Activated T-cell treated with anti-CD3 and anti-CD28 coated beads for 48 hours (primary cell): ENCODE measurements at regions not wholly inside any gene's neighbourhood (a gene's known extent, or its start where the extent isn't known, plus 50 kb on each side); places are given as distances from the start of the nearest gene placed in this dataset.

ENCODE experiments used
- DNase-seq: peaks from one replicate; pipeline ENCODE4 v3.0.0-alpha.2; 2020; ENCODE audit warnings: low read depth

DNA sequence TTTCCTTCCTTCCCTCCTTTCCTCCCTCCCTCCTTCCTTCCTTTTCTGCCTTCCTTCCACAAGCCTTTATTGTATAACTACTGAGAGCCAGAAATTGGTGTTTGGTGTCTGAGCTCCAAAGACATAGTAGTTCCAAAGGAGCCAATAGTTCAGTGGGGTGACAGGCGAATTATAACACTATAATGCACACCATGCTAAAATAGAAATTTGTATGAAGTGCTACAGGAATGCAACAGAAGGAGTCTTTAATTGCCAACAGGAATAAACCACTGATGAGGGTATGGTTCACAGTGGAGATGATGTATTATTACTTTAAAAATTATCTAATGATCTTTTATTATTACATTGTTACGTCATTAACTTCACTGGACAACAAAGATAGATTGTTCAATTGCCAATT, 158.8 kb upstream of the SP8 start:
- DNase-seq, result no peak

DNA sequence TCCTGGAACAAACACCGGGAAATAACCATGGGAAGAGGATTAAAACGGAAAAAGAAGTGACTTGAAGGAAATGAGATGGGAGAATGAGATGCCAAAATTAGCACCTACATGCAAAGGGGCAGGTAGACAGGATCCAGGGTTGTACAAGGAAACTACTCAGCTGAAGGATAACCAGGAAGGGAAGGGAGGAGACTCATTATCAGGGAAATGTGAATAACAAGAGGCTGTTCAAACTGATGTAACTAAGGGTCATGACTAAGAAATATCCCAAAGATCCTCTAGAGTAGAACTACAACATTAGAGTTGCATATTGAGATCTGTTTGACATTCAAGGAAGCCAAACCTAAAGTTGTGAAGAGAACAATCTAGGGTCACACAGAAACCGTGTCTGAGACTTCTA, 166.2 kb upstream of the SP8 start:
- no peak for DNase-seq

DNA sequence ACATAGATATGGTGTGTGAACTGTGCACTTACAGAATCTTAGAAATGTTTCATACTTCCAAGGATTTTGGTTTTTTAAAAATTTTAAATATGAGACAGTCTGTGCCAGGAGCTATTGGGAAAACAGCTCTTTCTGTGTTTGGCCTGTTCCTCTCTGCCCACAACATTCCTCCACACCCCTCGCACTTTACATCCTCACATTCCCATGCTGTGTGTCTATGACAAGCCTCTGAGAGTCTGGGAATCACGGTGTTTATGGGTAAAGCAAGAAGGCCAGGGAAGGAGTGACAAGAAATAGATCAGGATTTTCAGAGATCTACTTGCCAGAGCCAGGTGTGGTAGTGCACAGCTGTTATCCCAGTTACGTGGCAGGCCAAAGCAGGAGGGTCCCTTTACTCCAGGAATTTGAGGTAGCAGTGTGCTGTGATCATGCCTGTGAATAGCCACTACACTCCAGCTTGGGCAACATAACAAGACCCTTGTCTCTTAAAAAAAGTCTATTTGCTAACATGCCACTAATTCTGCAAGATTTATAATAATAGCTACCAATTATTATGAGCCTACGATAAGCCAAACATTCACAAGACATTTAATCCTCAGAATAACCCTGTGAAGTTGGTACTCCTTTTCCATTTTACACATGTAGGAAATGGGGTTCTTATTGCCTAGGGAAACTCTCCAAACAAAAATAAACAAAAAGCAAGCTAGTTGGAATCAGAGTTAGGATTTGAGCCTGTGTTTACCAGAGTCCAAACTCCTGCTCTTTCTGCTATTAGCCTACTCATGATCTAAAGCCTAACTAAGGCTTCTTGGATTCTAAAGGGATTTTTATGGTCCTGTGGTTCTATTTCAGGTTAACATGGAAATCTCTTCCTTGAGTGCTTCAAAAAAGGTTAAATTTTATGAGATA, 168.3 kb upstream of the SP8 start:
- DNase-seq, result no peak

DNA sequence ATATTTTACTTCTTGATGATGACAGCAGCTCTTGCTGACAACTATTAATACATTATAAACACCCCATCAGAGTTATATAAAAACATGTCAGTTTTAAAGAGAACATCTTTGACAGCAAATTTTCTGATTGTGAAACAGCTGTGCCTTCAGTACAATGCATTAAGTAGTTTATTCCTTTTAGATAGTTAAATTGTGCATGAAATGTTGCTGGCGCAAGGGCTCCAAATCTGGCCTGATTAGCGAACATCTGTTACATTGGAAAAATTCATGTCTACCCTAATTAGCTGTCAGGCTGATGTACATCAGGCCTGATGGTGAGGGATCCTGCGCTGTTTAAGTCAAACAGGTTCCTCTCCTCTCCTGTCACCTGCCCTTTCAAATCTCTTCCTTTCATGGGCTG, 171.9 kb upstream of the SP8 start:
- DNase-seq, result no peak

DNA sequence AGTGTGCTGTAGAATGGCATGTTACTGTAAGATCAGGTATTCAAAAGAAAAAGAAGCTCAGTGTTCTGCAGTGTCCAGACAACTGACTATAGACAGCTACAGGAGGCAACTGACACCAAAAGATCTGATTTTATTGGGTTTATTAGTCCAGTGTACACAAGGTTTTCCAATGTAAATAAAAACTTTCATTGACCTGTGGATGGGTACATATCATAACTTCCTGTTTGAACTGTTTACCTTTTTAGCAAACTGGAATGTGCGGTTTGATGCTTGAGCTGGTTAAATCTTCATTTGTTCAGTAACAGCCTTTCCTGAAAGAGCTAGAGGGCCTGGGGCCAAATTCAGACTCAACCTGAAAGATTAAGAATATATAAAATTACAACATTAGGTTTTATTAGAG, 172.6 kb upstream of the SP8 start:
- DNase-seq, result no peak

DNA sequence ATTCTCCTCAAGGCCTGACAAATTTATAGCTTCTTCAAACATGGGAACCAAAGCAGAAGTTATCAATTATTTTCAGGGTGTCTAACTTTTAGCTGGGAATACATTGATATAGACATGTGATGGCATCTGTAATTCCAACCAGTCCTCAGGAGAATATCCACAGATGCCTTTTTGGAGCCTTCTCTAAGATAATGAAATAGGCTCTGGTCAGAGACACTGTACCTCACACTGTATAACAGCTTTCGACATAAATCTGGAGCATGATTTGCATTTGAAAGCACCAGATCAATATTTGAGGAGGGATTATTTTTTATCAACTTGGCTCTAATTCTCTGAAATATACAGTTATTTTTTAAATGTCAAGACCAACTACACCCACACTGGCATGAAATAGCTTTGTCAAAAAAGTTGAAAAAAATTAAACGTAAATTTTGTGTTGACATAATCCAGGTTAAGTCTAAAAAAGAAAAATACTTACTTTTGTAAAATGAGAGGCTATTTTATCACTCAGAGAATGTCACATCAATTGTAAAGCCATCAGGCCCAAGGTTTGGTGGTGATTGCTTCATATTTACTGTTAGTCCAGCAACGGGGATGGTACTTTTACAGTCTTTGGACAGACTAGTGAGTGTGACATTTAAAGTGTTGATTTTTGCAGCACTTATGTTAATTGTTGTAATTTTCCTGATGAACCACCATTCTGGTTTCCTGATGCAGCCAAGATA, 177.0 kb upstream of the SP8 start:
- DNase-seq, result no peak

DNA sequence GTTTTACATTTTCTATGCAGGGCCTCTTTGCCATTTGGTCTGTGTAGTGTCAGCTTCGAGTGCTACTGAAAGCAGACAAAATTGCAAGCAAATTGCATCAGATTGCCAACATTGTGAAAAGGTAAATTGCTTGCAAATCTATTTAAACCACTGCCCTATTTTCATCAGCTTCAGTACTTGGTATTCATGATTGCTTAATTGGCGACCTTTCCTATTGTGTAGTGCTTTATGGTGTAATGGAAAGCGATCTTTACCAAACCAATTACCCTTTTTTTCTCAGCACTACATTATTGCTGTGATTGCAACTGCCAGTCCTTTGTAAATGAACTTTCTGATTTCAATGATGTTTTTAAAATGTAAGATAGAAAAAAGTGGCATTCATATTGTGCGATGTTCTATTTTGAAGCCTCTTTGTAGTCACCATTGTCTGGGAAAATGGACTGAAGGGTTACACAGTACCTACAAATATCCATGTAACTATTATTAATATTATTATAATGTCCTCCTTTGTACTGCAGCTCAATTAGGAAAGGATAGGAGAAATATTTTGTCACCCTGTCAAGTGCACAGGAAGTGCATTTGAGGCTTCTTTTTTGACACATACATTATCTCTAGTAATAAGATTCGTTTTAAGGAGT, 177.7 kb upstream of the SP8 start:
- DNase-seq, result no peak

DNA sequence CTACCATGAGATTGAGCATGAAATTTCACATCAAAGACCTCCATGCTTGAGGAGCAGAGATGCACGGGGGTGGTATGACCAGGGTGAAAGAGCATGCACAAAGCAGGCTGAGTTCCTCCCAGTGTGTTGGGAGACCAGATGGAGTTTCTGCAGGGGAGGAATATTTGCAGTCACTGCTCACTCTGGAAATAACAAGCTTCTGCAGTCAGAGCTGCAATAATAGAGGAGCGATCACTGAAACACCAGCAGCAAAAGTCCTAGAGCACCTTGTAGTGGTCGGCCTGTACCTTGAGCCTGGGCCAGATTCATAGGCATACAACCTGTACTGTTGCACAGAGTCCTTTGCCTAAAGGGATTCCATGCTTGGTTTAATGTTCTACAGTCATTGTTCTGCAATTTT, 184.5 kb upstream of the SP8 start:
- DNase-seq, result no peak

DNA sequence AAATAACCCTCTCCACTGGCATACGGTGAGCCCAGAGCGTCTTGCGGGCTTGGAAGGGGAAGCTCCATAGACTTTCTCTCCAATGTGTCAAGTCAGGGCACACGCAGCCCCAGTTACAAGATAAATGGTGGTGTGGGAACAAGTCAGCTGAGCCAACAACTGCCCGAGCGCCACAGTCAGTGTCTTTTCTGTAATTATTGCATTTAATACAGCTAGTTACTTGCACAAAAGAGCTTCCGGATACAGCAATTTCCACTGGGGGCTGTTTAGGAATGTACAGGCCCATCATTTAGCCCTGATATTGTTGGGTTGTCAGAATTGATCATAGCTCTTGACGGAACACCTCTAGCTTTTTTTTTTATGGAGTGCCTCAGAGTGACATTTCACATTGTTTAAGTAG, 193.5 kb upstream of the SP8 start:
- DNase-seq, result no peak

DNA sequence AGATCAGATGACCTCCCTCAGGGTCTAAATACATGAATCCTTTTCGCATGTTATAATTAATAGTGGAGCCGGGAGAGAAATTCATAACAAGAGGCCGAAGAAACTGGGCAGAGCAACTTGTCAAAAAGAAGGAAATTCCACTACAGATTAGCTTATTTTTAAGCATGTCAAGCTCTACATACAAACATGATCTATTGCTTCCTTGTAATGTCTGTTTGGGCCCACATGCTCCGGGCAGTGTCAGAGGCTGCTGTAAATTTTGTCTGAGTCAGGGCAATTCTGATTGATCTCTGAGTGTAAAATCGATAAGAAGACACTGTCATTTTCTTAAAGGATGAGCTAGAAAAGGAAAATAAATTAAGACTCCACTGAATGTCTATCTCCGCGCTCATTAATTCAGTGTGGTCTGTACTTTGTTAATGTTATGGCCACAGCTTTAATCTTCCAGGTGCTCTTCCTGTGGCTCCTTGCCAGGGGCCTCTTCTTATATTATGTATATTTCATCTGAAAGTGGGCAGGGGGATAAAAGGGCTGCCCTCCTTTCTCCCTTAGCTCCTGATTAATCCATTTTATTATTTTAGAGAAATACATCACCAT, 194.1 kb upstream of the SP8 start:
- no peak for DNase-seq

DNA sequence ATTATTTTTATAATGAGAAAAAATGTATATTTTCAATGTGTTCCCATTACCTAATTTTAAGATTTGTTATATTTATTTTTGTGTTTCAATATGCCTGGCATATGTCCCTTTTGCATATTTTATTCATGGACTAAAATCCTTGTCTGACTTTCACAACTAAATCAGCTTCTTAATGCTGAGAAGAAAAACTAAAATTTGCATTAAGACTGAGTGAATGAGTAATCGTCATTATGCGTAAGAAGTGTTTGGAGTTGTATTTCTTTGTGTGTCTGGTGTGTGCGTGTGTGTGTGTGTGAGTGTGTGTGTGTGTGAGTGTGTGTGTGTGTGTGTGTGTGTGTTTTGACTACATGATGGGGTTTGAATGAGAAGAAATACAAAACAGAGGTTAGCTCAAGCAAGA, 201.7 kb upstream of the SP8 start:
- no peak for DNase-seq

DNA sequence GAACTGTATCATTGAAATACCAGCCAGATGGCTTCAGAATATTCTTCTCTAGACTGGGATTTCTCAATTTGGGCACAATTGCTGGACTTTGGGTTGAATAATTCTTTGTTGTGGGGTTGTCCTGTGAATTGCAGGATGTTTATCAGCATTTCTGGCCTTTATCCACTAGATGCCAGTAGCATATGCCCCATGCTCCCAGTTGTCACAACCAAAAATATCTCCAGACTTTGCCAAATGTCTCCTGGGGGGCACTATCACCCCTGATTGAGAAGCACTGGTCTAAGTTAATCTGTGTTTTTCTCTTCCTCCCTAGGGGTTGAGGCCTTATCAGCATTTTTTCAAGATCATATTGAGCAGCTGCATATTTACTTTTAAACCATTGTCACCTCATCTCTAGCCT, 204.9 kb upstream of the SP8 start:
- no peak for DNase-seq

DNA sequence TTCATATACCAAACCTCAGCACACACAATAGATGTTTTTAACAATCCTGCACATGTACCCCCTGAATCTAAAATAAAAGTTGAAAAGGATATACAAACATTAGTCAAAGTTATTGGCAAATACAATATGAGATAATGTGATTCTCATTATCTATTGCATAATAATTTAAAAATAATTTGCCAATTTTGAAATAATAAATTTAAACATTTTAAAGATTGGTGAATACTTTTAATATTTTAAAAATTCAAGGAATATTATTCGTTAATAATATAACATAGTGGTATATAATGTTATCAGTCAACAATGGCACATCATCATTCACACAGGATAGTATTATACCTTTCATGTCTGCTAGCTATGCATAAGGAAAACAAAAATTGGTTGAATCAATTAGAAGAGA, 207.0 kb upstream of the SP8 start:
- DNase-seq, result no peak

DNA sequence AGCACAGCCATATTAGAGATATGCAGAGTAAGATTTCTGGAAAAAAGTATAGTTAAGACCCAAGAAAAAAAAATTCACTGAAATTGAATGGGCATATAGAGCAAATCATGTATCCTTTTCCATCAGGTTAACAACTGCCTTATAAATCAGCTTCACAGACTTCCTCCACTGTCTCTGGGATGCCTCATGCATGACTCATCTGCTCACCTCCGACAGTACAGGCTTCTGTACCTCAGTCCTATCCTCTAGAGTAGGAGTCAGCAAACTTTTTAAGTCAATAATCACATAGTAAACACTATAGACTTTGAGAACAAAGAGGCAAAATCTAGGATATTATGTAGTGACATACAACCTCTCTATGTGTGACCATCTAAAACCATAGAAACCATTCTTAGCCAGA, 211.6 kb upstream of the SP8 start:
- no peak for DNase-seq

DNA sequence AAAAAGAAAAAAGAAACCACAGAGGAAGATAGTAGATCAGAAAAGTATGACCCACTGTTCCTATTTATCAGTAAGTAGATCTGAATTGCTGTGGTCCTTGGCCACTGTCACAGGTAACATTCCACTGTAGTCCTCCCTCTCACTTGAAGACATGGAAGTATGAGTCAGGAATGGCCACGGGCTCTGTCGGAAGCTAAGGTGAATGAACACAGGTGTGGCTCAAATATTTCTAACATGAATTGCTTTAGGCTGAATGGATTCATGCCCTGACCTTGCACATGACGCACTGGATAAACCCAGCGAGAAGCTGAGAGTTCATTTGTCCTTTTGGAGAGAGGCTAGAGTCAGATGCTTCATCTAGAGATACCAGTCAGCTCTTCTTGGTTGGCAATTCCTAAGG, 224.5 kb upstream of the SP8 start:
- no peak for DNase-seq

DNA sequence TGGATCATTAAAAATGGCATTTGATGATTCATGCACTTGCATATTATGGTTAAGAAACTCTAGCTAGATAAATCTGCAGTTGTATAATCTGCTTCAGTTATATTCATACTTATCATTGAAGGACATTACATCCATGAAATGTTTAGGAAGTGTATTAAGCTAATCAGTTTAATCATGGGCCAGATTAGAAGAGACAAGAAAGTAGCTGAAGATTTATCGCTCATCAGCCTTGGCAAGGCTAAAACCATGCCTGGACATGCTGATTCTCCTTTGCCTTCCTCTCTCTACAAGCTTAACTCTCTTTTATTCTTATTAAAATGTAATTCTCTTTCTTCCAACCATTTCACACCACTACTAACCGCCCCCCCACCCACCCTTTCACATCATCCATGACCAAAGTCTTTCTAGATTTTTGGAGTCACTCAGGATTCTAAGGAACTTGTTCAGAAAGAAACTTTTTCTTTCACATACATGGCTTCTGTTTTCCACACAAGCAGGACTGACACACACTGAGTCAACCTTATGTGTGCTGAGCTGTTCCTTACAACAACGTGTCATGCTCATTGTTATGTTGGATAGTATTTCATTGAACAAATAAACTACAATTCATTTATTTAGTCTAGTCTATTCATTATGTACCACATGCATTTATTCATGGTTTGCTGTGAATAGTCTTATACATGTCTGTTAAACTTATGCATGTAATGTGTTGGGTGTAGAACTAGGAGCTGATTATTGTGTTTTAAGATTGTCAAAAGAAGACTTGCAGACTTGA, 227.3 kb upstream of the SP8 start:
- no peak for DNase-seq

DNA sequence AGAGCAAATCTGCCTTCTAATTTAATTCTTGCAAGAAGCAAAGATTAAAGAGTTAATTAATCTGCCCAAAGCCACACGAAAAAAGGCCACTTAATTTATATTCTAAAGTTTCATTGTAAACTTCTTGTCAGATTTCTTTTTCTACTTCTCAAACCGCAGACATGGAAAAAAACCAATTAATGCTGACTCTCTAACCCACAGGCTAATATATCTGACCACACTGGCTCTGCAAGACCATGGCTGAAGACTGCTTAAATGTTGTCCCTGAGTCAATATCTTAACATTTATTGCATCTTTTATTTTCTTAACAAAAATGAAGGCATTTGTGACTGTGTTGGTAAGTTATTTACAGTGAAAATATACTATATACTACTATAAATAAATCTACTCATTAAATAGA, 234.0 kb upstream of the SP8 start:
- no peak for DNase-seq

DNA sequence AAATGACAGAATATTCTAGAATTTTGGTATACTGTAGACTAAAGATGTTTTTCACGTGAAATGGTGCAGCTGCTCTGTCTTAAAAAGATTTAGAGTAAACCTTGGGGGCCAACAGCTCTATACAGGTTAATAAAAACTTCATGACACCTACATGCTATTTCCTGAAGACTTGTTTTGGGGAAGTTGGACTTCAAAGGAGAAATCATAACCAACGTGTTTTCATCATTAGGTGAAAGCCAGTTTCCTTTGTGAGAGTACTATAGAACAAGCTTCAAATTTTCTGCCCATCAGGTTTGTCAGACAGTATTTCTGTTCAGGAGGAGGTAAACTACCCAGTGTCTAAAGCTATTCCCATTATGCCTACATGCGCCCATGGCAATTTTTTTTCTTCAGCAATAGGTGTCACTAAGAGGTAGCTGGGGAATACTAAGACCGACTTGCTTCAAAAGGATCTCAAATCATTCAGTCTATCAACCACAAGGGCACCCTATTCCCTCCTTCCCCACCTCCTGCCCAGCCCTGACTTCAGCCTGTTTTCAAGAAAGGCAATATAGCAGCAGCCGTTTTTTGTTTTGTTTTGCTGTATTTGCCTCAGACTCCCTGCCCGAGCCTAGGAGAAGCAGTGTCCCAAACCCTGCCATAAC, 237.3 kb upstream of the SP8 start:
- no peak for DNase-seq

DNA sequence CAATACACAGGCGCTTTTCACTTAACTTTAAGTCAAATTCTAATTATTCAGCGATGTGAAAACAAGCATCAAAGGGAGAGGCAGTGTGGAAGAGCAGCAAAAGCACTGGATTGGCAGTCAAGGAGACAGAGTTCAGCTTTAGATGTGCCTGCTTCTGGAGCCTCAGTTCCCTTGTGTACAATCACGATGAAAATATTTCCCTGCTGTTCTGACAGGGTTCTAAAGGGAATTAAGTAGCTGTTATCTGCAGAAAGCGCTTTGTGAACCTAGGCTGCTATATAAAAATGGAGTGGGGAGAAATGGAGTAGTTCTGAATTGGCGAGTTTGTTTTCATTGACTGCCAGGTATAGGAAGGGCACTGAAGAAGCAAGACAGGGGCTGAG, 237.8 kb upstream of the SP8 start:
- no peak for DNase-seq

DNA sequence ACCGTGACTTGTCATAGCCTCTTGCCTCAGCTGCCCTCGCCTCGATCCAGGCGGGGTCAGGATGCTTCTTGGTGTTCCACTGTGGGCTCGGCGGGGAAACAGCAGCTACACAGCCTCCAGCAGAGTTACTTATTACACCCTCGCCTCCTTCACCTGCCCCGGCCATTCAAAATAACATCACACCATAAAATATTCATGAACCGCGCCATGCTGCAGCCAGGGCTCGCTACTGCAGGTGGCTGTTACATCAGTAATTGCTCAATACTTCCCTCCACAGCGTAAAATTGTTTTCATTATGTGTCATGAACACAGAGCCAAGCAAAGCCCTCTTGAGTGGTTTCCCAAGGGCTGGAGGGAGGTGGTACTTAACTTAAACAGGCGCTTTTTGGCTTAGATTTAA, 241.5 kb upstream of the SP8 start:
- DNase-seq, result no peak

DNA sequence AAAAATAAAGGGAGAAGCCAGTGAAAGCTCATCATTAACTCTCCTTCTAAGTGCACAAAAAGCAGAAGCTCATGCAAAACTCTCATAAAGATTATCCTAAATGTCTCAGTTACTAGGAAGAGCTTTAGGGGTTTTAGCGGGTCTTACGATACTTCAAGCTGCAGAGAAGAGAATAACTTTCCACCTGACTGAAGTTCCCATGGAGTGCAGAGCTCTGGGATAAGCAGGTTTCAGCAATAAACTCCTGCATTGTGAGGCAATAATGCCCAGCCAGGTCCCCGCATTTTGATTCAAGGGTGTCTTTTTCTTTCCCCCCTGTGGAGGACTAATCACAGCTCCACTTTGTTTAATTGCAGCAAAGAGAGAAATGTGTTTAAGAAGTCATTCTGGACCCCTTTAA, 241.9 kb upstream of the SP8 start:
- no peak for DNase-seq

DNA sequence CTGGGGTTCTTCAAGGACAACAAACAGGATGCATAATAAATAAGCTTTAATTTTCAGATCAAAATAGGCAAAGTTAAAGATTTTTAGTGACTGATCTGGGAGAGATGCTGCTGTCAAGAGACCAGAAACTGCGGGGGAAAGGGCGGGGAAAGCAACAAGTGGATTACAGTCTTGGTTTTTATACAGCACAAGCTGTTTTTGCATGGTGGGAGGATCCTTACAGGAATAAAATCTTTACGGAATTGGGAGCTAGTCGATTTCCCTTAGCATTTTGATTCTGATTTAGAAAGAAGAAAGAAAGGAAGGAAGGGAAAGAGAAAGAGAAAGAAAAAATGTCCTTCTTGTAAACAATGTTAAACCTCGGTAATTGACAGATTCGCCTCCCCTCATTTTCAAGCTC, 242.3 kb upstream of the SP8 start:
- no peak for DNase-seq
